IPS DF 6.9 (cell line): ENCODE measurements at regions not wholly inside any gene's neighbourhood (a gene's known extent, or its start where the extent isn't known, plus 50 kb on each side); places are given as distances from the start of the nearest gene placed in this dataset.

Experiments used
- DNase-seq: peaks from one replicate; pipeline ENCODE4 v3.0.0-alpha.2; 2013; ENCODE audit warnings: low read depth, low spot score
- H3K27ac ChIP-seq: one replicate; pipeline ENCODE4 v1.5.1; 2013; ENCODE audit warnings: low read length, control low read depth
- H3K27me3 ChIP-seq: 2 replicates; pipeline ENCODE4 v1.6.1; 2013; ENCODE audit warnings: mild to moderate bottlenecking, low read length; ENCODE audit not compliant: control insufficient read depth, insufficient read depth
- H3K36me3 ChIP-seq: 2 replicates; pipeline ENCODE4 v1.6.1; 2013; ENCODE audit warnings: low read length; ENCODE audit not compliant: control insufficient read depth, insufficient read depth
- H3K4me1 ChIP-seq: 2 replicates; pipeline ENCODE4 v1.6.1; 2013; ENCODE audit warnings: low read length; ENCODE audit not compliant: control insufficient read depth, insufficient read depth
- H3K4me3 ChIP-seq: 2 replicates; pipeline ENCODE4 v1.5.1; 2013; ENCODE audit warnings: mild to moderate bottlenecking, low read length
- H3K9me3 ChIP-seq: 2 replicates; pipeline ENCODE4 v1.6.1; 2013; ENCODE audit warnings: low read length, inconsistent platforms; ENCODE audit not compliant: control insufficient read depth, insufficient read depth
- WGBS: extraction: QIAGEN DNeasy Blood & Tissue Kit; methylation state at CpG from one replicate; pipeline ENCODE4 v1.1.7; 2013; ENCODE audit warnings: mixed read lengths, missing lambda C conversion rate; ENCODE audit not compliant: insufficient read length, insufficient coverage; 5-methylcytosine and 5-hydroxymethylcytosine counted together

- Histone ChIP-seq H3K36me3 (no peaks in the 10 kb centered on the region), H3K27me3 (no peaks in the 10 kb centered on the region), H3K4me3 (no peak overlapping the region), H3K4me1 (no peaks in the 10 kb centered on the region; the same call in 1 of the 2 replicates), H3K27ac (no peak overlapping the region), H3K9me3 (no peaks in the 10 kb centered on the region)
- DNase-seq = no peak
- WGBS = no CpG with 5 or more reads among the region's 11 CpGs
Observed at GRCh38 chr9:86460216-86461002, 106.2 kb upstream of the TUT7 start.

GRCh38 chr9:86459599-86460155 is 105.5 kb upstream of the TUT7 start:
- Histone ChIP-seq H3K27ac (no peak overlapping the region), H3K27me3 (no peaks in the 10 kb centered on the region), H3K9me3 (no peaks in the 10 kb centered on the region), H3K4me3 (no peak overlapping the region), H3K4me1 (no peaks in the 10 kb centered on the region; the same call in 1 of the 2 replicates), H3K36me3 (no peaks in the 10 kb centered on the region)
- no CpG with 5 or more reads among the region's 5 CpGs for WGBS
- DNase-seq = no peak

- Histone ChIP-seq H3K36me3 (no peaks in the 10 kb centered on the region), H3K4me1 (no peaks in the 10 kb centered on the region; the same call in 1 of the 2 replicates), H3K4me3 (no peak overlapping the region), H3K27me3 (no peaks in the 10 kb centered on the region), H3K27ac (no peak overlapping the region), H3K9me3 (no peaks in the 10 kb centered on the region)
- DNase-seq = no peak
Observed at GRCh38 chr9:86459191-86459590, 105.0 kb upstream of the TUT7 start.

- no peaks in the 10 kb centered on the region for H3K36me3 ChIP-seq
- DNase-seq = no peak
- no peaks in the 10 kb centered on the region for H3K27me3 ChIP-seq
- no peaks in the 10 kb centered on the region; the same call in 1 of the 2 replicates for H3K4me1 ChIP-seq
- no peak overlapping the region for H3K4me3 ChIP-seq
- no peaks in the 10 kb centered on the region for H3K9me3 ChIP-seq
- no CpG with 5 or more reads among the region's 7 CpGs for WGBS
- H3K27ac ChIP-seq = no peak overlapping the region
Observed at GRCh38 chr9:86458191-86458855, 104.1 kb upstream of the TUT7 start.

- no CpG with 5 or more reads among the region's 4 CpGs for WGBS
- no peaks in the 10 kb centered on the region for H3K36me3 ChIP-seq
- no peaks in the 10 kb centered on the region for H3K27me3 ChIP-seq
- no peak for DNase-seq
- no peaks in the 10 kb centered on the region for H3K9me3 ChIP-seq
- no peak overlapping the region for H3K4me3 ChIP-seq
- no peak overlapping the region for H3K27ac ChIP-seq
- no peaks in the 10 kb centered on the region; the same call in 1 of the 2 replicates for H3K4me1 ChIP-seq
Observed at GRCh38 chr9:86456416-86456815, 102.2 kb upstream of the TUT7 start.

GRCh38 chr9:86454701-86455615 is 100.7 kb upstream of the TUT7 start:
- no peak for DNase-seq
- Histone ChIP-seq H3K4me3 (no peak overlapping the region), H3K27ac (no peak overlapping the region), H3K4me1 (no peaks in the 10 kb centered on the region; the same call in 1 of the 2 replicates), H3K36me3 (no peaks in the 10 kb centered on the region), H3K9me3 (no peaks in the 10 kb centered on the region), H3K27me3 (no peaks in the 10 kb centered on the region)
- no CpG with 5 or more reads among the region's 7 CpGs for WGBS

- H3K27me3 ChIP-seq = no peaks in the 10 kb centered on the region
- WGBS = no CpG with 5 or more reads among the region's 3 CpGs
- DNase-seq = no peak
Observed at GRCh38 chr9:86452201-86452828, 98.1 kb upstream of the TUT7 start.

GRCh38 chr9:86449246-86449645 is 95.0 kb upstream of the TUT7 start:
- WGBS = no CpG with 5 or more reads among the region's 2 CpGs
- H3K4me3 ChIP-seq = no peak overlapping the region

More at GRCh38 chr9:86452201-86452828, 98.1 kb upstream of the TUT7 start:
- Histone ChIP-seq H3K4me3 (no peak overlapping the region), H3K36me3 (no peaks in the 10 kb centered on the region), H3K4me1 (no peaks in the 10 kb centered on the region), H3K27ac (no peak overlapping the region), H3K9me3 (no peaks in the 10 kb centered on the region)

GRCh38 chr9:86445671-86446070 is 91.5 kb upstream of the TUT7 start:
- no peaks in the 10 kb centered on the region for H3K27me3 ChIP-seq
- no peak for DNase-seq
- no peak overlapping the region for H3K27ac ChIP-seq
- no peaks in the 10 kb centered on the region for H3K4me1 ChIP-seq
- no CpG with 5 or more reads among the region's 1 CpG for WGBS
- no peak overlapping the region for H3K4me3 ChIP-seq
- no peaks in the 10 kb centered on the region for H3K9me3 ChIP-seq
- no peaks in the 10 kb centered on the region for H3K36me3 ChIP-seq

More at GRCh38 chr9:86449246-86449645, 95.0 kb upstream of the TUT7 start:
- H3K36me3 ChIP-seq = no peaks in the 10 kb centered on the region
- no peaks in the 10 kb centered on the region for H3K9me3 ChIP-seq
- H3K27me3 ChIP-seq = no peaks in the 10 kb centered on the region
- no peak for DNase-seq
- no peak overlapping the region for H3K27ac ChIP-seq
- H3K4me1 ChIP-seq = no peaks in the 10 kb centered on the region
